ENCODE measurements at regions not wholly inside any gene's neighbourhood (a gene's known extent, or its start where the extent isn't known, plus 50 kb on each side); places are given as distances from the start of the nearest gene placed in this dataset.

- TF ChIP-seq REST (IDR thresholded peaks at IDR 0.05; ENCODE audit: low read depth), result no peak
- TF ChIP-seq RAD21 (IDR thresholded peaks at IDR 0.05; ENCODE audit: low read depth), result no peak
- no peak for TF ChIP-seq SRF (IDR thresholded peaks at IDR 0.05; ENCODE audit: low read depth)
- TF ChIP-seq ZFX (IDR thresholded peaks at IDR 0.05), result no peak
- no peak for TF ChIP-seq SIN3A (IDR thresholded peaks at IDR 0.05; ENCODE audit: low read depth)
- no peak for TF ChIP-seq ELF1 (IDR thresholded peaks at IDR 0.05; ENCODE audit: borderline replicate concordance, low read depth)
- TF ChIP-seq CTCF (IDR thresholded peaks at IDR 0.05 in 2 of 3, conservative IDR thresholded peaks at IDR 0.05 in 1 of 3; ENCODE audit: borderline replicate concordance in 1 of 3, insufficient read depth in 1 of 3, low read depth in 2 of 3, low read length in 2 of 3), result no peak
Measured at GRCh38 chr3:64390893-64391292, 165.6 kb upstream of the PRICKLE2 start (continued).

- DNase-seq (ENCODE audit: low read depth, low spot score) (no peak), ATAC-seq (no peak)
- TF ChIP-seq SRF (IDR thresholded peaks at IDR 0.05; ENCODE audit: low read depth), result no peak
- no peak for TF ChIP-seq EGR1 (IDR thresholded peaks at IDR 0.05; ENCODE audit: low read depth)
- TF ChIP-seq ELF1 (IDR thresholded peaks at IDR 0.05; ENCODE audit: borderline replicate concordance, low read depth), result no peak
- no peak overlapping the region for H3K9ac ChIP-seq (ENCODE audit: low read length)
- H2AFZ ChIP-seq (ENCODE audit: low read depth, low read length, poor library complexity, severe bottlenecking), result no peak overlapping the region
- peaks cover 20% of the 10 kb centered on the region for H3K27me3 ChIP-seq (ENCODE audit: insufficient read depth, low read length)
- ChIA-PET POLR2A (no interaction called here), CTCF (no interaction called here), RAD21 (ENCODE audit: low non-redundant PET in 1 of 2, low total read pairs in 2 of 2, uncharacterized antibody in 2 of 2, unreplicated experiment in 2 of 2) (no interaction called here)
- intact Hi-C loops (cut with micrococcal nuclease), result no loop called here
- H3K79me2 ChIP-seq (ENCODE audit: insufficient read depth, low read length), result no peaks in the 10 kb centered on the region
- BruUV-seq (replicated peaks), result no TSS peak
- H3K4me2 ChIP-seq (ENCODE audit: low read length), result no peak overlapping the region
- H4K20me1 ChIP-seq (ENCODE audit: insufficient read depth), result no peaks in the 10 kb centered on the region
- no peak overlapping the region for H3K27ac ChIP-seq (ENCODE audit: low read depth, low read length)
- no peaks in the 10 kb centered on the region for H3K36me3 ChIP-seq (ENCODE audit: control insufficient read depth in 1 of 2, insufficient read depth in 2 of 2, low read length in 2 of 2)
- H3K4me3 ChIP-seq (replicated peaks in 1 of 2; ENCODE audit: low read depth in 1 of 2, low read length in 2 of 2), result no peak overlapping the region
- H3K9me3 ChIP-seq (ENCODE audit: control insufficient read depth in 1 of 2, insufficient read depth in 1 of 2, low read depth in 1 of 2, low read length in 2 of 2), result no peaks in the 10 kb centered on the region
- H3K4me1 ChIP-seq (ENCODE audit: control insufficient read depth in 1 of 2, insufficient read depth in 2 of 2, low read length in 2 of 2), result no peaks in the 10 kb centered on the region
- no peaks in the 10 kb centered on the region for H3K9me2 ChIP-seq (ENCODE audit: insufficient read depth)
Measured at GRCh38 chr3:64388886-64389285, 163.6 kb upstream of the PRICKLE2 start.
